CD4-positive, CD25-positive, alpha-beta regulatory T cell (primary cell): ENCODE measurements at regions not wholly inside any gene's neighbourhood (a gene's known extent, or its start where the extent isn't known, plus 50 kb on each side); places are given as distances from the start of the nearest gene placed in this dataset.
A peak's percentile ranks its signal among the peaks of the same experiment; 100 is the strongest.

ENCODE experiments used
- ATAC-seq, 2 donors: fragments of 150-1000 bp; cut with Tn5 transposase; one replicate each; pipeline ENCODE4 v1.10.0; 2021; ENCODE audit warnings: low read depth in 2 of 2, moderate number of reproducible peaks in 2 of 2, moderate library complexity in 1 of 2
- DNase-seq, 3 donors: peaks; one replicate each; pipeline versions ENCODE4 v3.0.0 to v3.0.0-alpha.2; 2012 to 2022; ENCODE audit warnings: mixed read lengths in 1 of 3
- H3K27ac ChIP-seq: one replicate; pipeline ENCODE4 v1.7.0; 2013; ENCODE audit warnings: mild to moderate bottlenecking, low read length; ENCODE audit not compliant: insufficient read depth, poor library complexity, severe bottlenecking
- H3K27me3 ChIP-seq: one replicate; pipeline ENCODE4 v1.7.0; 2013; ENCODE audit warnings: low read length; ENCODE audit not compliant: control insufficient read depth, insufficient read depth
- H3K36me3 ChIP-seq: one replicate; pipeline ENCODE4 v1.7.0; 2013; ENCODE audit warnings: mild to moderate bottlenecking, low read length, moderate library complexity; ENCODE audit not compliant: control insufficient read depth, insufficient read depth
- H3K4me1 ChIP-seq: 2 replicates; pipeline ENCODE4 v1.7.0; 2013; ENCODE audit warnings: mild to moderate bottlenecking, low read length; ENCODE audit not compliant: insufficient read depth, control insufficient read depth, poor library complexity, severe bottlenecking
- H3K4me3 ChIP-seq: one replicate; pipeline ENCODE4 v1.7.0; 2013; ENCODE audit warnings: low read depth, mild to moderate bottlenecking, low read length, moderate library complexity
- H3K9me3 ChIP-seq, 2 experiments: 1 replicate in 1 of 2; 2 replicates in 1 of 2; pipeline ENCODE4 v1.7.0; 2013; ENCODE audit warnings: low read length in 2 of 2, mild to moderate bottlenecking in 1 of 2, moderate library complexity in 1 of 2; ENCODE audit not compliant: control insufficient read depth in 2 of 2
- H3K27ac Mint-ChIP-seq, 3 donors: one replicate each; pipeline ENCODE4 v1.8.0; 2020 to 2022; ENCODE audit warnings: mild to moderate bottlenecking in 3 of 3, mixed read lengths in 3 of 3, moderate library complexity in 2 of 3
- H3K27me3 Mint-ChIP-seq: one replicate; pipeline ENCODE4 v1.8.0; 2022; ENCODE audit warnings: mild to moderate bottlenecking, mixed read lengths
- H3K36me3 Mint-ChIP-seq: one replicate; pipeline ENCODE4 v1.8.0; 2020; ENCODE audit warnings: mixed read lengths
- H3K4me1 Mint-ChIP-seq, 4 donors: one replicate each; pipeline ENCODE4 v1.8.0; 2020 to 2022; ENCODE audit warnings: mixed read lengths in 4 of 4, mild to moderate bottlenecking in 1 of 4
- H3K4me3 Mint-ChIP-seq, 4 donors: one replicate each; pipeline ENCODE4 v1.8.0; 2020 to 2022; ENCODE audit warnings: mild to moderate bottlenecking in 4 of 4, mixed read lengths in 4 of 4, moderate library complexity in 3 of 4
- H3K9me3 Mint-ChIP-seq, 7 donors: one replicate each; pipeline ENCODE4 v1.8.0; 2020 to 2022; ENCODE audit warnings: mixed read lengths in 7 of 7, mild to moderate bottlenecking in 3 of 7, moderate library complexity in 2 of 7

- Histone ChIP-seq H3K9me3 (no peaks in the 10 kb centered on the region), H3K27ac (no peak overlapping the region), H3K27me3 (peaks cover 6% of the 10 kb centered on the region), H3K4me3 (no peak overlapping the region), H3K4me1 (no peaks in the 10 kb centered on the region), H3K36me3 (no peaks in the 10 kb centered on the region)
- no peak overlapping the region for H3K27ac Mint-ChIP-seq
- no peak for ATAC-seq
- no peaks in the 10 kb centered on the region for H3K36me3 Mint-ChIP-seq
- H3K4me3 Mint-ChIP-seq: no peak overlapping the region
- peaks cover 0 to 1% (median 0%) of the 10 kb centered on the region in 7 donors for H3K9me3 Mint-ChIP-seq
- H3K4me1 Mint-ChIP-seq: no peaks in the 10 kb centered on the region
- DNase-seq: no peak
- H3K27me3 Mint-ChIP-seq: peaks cover 20% of the 10 kb centered on the region
These were observed 78.8 kb upstream of the NEDD4L start for GRCh38 chr18:57965246-57965645.

GRCh38 chr18:57961876-57962505 is 82.0 kb upstream of the NEDD4L start:
- H3K4me1 Mint-ChIP-seq: no peaks in the 10 kb centered on the region
- Histone ChIP-seq H3K36me3 (no peaks in the 10 kb centered on the region), H3K9me3 (no peaks in the 10 kb centered on the region), H3K4me3 (no peak overlapping the region), H3K27me3 (peaks cover 10% of the 10 kb centered on the region), H3K4me1 (no peaks in the 10 kb centered on the region), H3K27ac (no peak overlapping the region)
- ATAC-seq: no peak
- no peaks in the 10 kb centered on the region for H3K36me3 Mint-ChIP-seq
- H3K9me3 Mint-ChIP-seq: peaks cover 0 to 1% (median 0%) of the 10 kb centered on the region in 7 donors
- DNase-seq: no peak
- no peak overlapping the region for H3K27ac Mint-ChIP-seq
- H3K4me3 Mint-ChIP-seq: no peak overlapping the region
- peaks cover 28% of the 10 kb centered on the region for H3K27me3 Mint-ChIP-seq

DNA sequence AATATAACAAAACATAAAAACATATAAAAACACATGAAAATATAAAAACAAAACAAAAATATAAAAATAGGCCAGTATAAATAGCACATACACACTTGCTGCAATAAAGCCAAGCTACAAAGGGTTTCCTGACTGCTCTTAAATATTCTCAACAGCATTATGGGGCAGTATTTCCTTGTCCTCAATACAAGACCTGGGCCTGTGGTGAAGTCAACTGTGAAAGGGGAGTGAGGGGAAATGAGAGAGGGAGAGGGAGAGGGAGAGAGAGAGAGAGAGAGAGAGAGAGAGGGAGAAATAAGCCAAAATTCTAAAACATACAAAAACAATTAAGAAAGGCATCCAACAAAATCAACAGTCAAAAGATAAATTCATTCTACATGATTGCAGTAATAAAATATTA is 82.6 kb upstream of the NEDD4L start:
- H3K27ac Mint-ChIP-seq: no peak overlapping the region
- Histone ChIP-seq H3K9me3 (no peaks in the 10 kb centered on the region), H3K4me3 (no peak overlapping the region), H3K36me3 (no peaks in the 10 kb centered on the region), H3K4me1 (no peaks in the 10 kb centered on the region), H3K27ac (no peak overlapping the region), H3K27me3 (peaks cover 12% of the 10 kb centered on the region)
- peaks cover 28% of the 10 kb centered on the region for H3K27me3 Mint-ChIP-seq
- no peaks in the 10 kb centered on the region for H3K4me1 Mint-ChIP-seq
- no peak for ATAC-seq
- H3K4me3 Mint-ChIP-seq: no peak overlapping the region
- H3K9me3 Mint-ChIP-seq: peaks cover 0 to 1% (median 0%) of the 10 kb centered on the region in 7 donors
- no peaks in the 10 kb centered on the region for H3K36me3 Mint-ChIP-seq
- DNase-seq: no peak

DNA sequence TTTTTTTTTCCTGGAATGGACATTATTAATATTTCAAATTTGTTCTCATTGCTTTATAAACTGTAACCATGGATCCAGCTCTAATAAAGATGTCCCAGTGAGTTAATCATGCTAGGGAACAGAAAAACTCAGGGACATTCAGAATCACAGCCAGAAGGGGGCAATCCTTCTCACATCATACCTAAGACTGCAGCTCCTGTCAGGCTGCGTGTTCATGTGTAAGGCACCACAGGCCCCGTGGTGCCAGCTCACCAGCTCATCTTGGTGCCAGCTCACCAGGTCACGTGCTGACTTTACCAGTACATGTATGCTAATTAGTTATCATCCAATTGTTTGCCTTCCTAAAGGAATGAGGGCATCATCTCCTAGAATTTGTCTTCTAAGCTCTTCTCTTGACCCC is 84.7 kb upstream of the NEDD4L start:
- Mint-ChIP-seq H3K27me3 (peaks cover 23% of the 10 kb centered on the region), H3K27ac (no peak overlapping the region), H3K4me1 (no peaks in the 10 kb centered on the region), H3K36me3 (no peaks in the 10 kb centered on the region), H3K9me3 (no peaks in the 10 kb centered on the region), H3K4me3 (no peak overlapping the region)
- Histone ChIP-seq H3K27me3 (peaks cover 17% of the 10 kb centered on the region), H3K27ac (no peak overlapping the region), H3K4me3 (no peak overlapping the region), H3K9me3 (no peaks in the 10 kb centered on the region), H3K4me1 (no peaks in the 10 kb centered on the region), H3K36me3 (no peaks in the 10 kb centered on the region)
- DNase-seq (peak in 2 of 3 donors; percentile 2 to 10), ATAC-seq (no peak)

DNA sequence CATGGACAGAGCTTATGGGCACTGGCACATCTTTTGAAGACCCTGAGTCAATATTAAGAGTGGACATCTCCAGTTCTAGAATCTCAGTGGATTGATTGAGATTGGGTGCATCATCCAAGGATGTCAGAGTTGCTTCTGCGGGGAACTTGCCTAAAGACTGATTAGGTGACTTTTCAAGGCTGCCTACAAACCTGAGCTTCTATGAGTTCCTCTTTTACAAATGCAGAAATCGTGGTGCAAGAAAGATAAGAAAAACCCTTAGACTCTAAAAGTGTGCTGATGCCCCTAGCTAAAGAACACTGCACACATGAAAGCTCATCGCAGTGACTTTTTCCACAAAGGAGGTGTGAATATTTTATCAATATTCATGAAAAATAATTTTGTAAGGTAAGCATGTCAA is 86.8 kb upstream of the NEDD4L start:
- Histone ChIP-seq H3K27me3 (peaks cover 17% of the 10 kb centered on the region), H3K4me3 (no peak overlapping the region), H3K36me3 (no peaks in the 10 kb centered on the region), H3K27ac (no peak overlapping the region), H3K4me1 (no peaks in the 10 kb centered on the region), H3K9me3 (no peaks in the 10 kb centered on the region)
- ATAC-seq (no peak), DNase-seq (no peak)
- peaks cover 20% of the 10 kb centered on the region for H3K27me3 Mint-ChIP-seq
- no peak overlapping the region for H3K4me3 Mint-ChIP-seq
- no peak overlapping the region for H3K27ac Mint-ChIP-seq
- H3K9me3 Mint-ChIP-seq: no peaks in the 10 kb centered on the region
- H3K4me1 Mint-ChIP-seq: no peaks in the 10 kb centered on the region
- H3K36me3 Mint-ChIP-seq: no peaks in the 10 kb centered on the region

- H3K36me3 ChIP-seq: no peaks in the 10 kb centered on the region
- no peak for ATAC-seq
- no peaks in the 10 kb centered on the region for H3K4me1 Mint-ChIP-seq
These were observed 87.5 kb upstream of the NEDD4L start for GRCh38 chr18:57956491-57956890.

GRCh38 chr18:57954935-57955334 is 89.1 kb upstream of the NEDD4L start:
- Mint-ChIP-seq H3K27me3 (peaks cover 19% of the 10 kb centered on the region), H3K27ac (no peak overlapping the region), H3K4me3 (no peak overlapping the region), H3K36me3 (no peaks in the 10 kb centered on the region), H3K9me3 (no peaks in the 10 kb centered on the region), H3K4me1 (no peaks in the 10 kb centered on the region)
- no peak overlapping the region for H3K27ac ChIP-seq
- no peak overlapping the region for H3K4me3 ChIP-seq
- DNase-seq: no peak
- H3K4me1 ChIP-seq: no peaks in the 10 kb centered on the region
- peaks cover 8% of the 10 kb centered on the region for H3K27me3 ChIP-seq
- no peaks in the 10 kb centered on the region for H3K36me3 ChIP-seq
- ATAC-seq: no peak
- no peaks in the 10 kb centered on the region for H3K9me3 ChIP-seq

More at GRCh38 chr18:57956491-57956890, 87.5 kb upstream of the NEDD4L start:
- peaks cover 17% of the 10 kb centered on the region for H3K27me3 Mint-ChIP-seq
- H3K9me3 Mint-ChIP-seq: no peaks in the 10 kb centered on the region
- no peak overlapping the region for H3K4me3 ChIP-seq
- no peak for DNase-seq
- no peak overlapping the region for H3K27ac Mint-ChIP-seq
- peaks cover 17% of the 10 kb centered on the region for H3K27me3 ChIP-seq
- no peaks in the 10 kb centered on the region for H3K36me3 Mint-ChIP-seq
- no peak overlapping the region for H3K27ac ChIP-seq
- H3K4me1 ChIP-seq: no peaks in the 10 kb centered on the region
- no peaks in the 10 kb centered on the region for H3K9me3 ChIP-seq
- no peak overlapping the region for H3K4me3 Mint-ChIP-seq

DNA sequence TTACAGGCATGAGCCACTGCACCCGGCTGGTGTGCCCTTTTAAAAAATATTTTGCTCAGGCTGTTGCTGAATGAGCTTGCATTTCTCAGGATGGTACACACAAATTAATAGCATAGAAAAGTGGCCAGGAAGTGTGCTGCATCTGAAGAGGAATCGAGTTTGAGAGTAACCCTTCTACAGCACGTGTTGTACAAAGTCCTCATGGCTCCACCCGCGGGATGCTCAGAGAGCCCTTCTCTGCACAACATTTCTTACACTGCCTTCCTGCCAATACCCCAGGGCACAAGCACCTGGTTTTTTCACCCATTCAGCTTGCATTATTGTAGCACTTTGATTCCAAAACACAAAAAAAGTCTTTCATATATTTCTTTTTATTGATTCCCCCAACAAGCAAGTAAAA is 90.1 kb upstream of the NEDD4L start:
- Histone ChIP-seq H3K27me3 (peaks cover 7% of the 10 kb centered on the region), H3K4me3 (no peak overlapping the region), H3K4me1 (no peaks in the 10 kb centered on the region), H3K36me3 (no peaks in the 10 kb centered on the region), H3K9me3 (no peaks in the 10 kb centered on the region), H3K27ac (no peak overlapping the region)
- no peaks in the 10 kb centered on the region for H3K4me1 Mint-ChIP-seq
- ATAC-seq (no peak), DNase-seq (no peak)
- peaks cover 15% of the 10 kb centered on the region for H3K27me3 Mint-ChIP-seq
- H3K4me3 Mint-ChIP-seq: no peak overlapping the region
- H3K27ac Mint-ChIP-seq: no peak overlapping the region
- no peaks in the 10 kb centered on the region for H3K36me3 Mint-ChIP-seq
- H3K9me3 Mint-ChIP-seq: peaks cover 0 to 2% (median 0%) of the 10 kb centered on the region in 7 donors
